ENCODE measurements at regions not wholly inside any gene's neighbourhood (a gene's known extent, or its start where the extent isn't known, plus 50 kb on each side); places are given as distances from the start of the nearest gene placed in this dataset.

GRCh38 chr4:171049380-171049779 lies 763.8 kb upstream of the GALNTL6 start:
- no peak for TF ChIP-seq CTCF (IDR thresholded peaks at IDR 0.05; ENCODE audit: insufficient read depth, low read length)
- TF ChIP-seq REST (IDR thresholded peaks at IDR 0.05; ENCODE audit: insufficient replicate concordance, low read depth), result no peak
- no peak for TF ChIP-seq POLR2AphosphoS5 (IDR thresholded peaks at IDR 0.05; ENCODE audit: low read depth)

All from HL-60 (cell line).